Vagina (tissue), 2 donors: ENCODE measurements at regions not wholly inside any gene's neighbourhood (a gene's known extent, or its start where the extent isn't known, plus 50 kb on each side); places are given as distances from the start of the nearest gene placed in this dataset.

Experiments
- POLR2A ChIP-seq, 2 donors: fragments of 450-650 bp; IDR thresholded peaks; one replicate each; pipeline ENCODE4 v1.6.1; 2017; ENCODE audit warnings: antibody characterized with exemption in 2 of 2, mild to moderate bottlenecking in 2 of 2, moderate library complexity in 2 of 2
- TF ChIP-seq, protein P1 (sequence below), 3 experiments: fragments of 450-650 bp in 2 of 3; fragments of 200-600 bp in 1 of 3; sonication (generic) in 1 of 3; IDR thresholded peaks; one replicate each; pipeline ENCODE4 v1.5.1; 2017 to 2019; ENCODE audit warnings: antibody characterized with exemption in 3 of 3, mild to moderate bottlenecking in 2 of 3, moderate library complexity in 2 of 3

GRCh38 chr20:10794765-10795164, 121.0 kb upstream of the JAG1 start:
- TF ChIP-seq, protein P1, sequence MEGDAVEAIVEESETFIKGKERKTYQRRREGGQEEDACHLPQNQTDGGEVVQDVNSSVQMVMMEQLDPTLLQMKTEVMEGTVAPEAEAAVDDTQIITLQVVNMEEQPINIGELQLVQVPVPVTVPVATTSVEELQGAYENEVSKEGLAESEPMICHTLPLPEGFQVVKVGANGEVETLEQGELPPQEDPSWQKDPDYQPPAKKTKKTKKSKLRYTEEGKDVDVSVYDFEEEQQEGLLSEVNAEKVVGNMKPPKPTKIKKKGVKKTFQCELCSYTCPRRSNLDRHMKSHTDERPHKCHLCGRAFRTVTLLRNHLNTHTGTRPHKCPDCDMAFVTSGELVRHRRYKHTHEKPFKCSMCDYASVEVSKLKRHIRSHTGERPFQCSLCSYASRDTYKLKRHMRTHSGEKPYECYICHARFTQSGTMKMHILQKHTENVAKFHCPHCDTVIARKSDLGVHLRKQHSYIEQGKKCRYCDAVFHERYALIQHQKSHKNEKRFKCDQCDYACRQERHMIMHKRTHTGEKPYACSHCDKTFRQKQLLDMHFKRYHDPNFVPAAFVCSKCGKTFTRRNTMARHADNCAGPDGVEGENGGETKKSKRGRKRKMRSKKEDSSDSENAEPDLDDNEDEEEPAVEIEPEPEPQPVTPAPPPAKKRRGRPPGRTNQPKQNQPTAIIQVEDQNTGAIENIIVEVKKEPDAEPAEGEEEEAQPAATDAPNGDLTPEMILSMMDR (IDR thresholded peaks at IDR 0.05) = no peak
- no peak for TF ChIP-seq POLR2A (IDR thresholded peaks at IDR 0.05)
